ENCODE measurements at regions not wholly inside any gene's neighbourhood (a gene's known extent, or its start where the extent isn't known, plus 50 kb on each side); places are given as distances from the start of the nearest gene placed in this dataset.

- no peak overlapping the region for H3K4me3 ChIP-seq (ENCODE audit: low read length)
- no peak for DNase-seq (ENCODE audit: low read depth)
- no peak for TF ChIP-seq CTCF (IDR thresholded peaks at IDR 0.05; ENCODE audit: insufficient read depth, low read depth, low read length, missing control alignments)
These were observed 183.7 kb upstream of the STXBP6 start for GRCh38 chr14:25233613-25234012.

- TF ChIP-seq CTCF (IDR thresholded peaks at IDR 0.05; ENCODE audit: insufficient read depth, low read depth, low read length, missing control alignments), result no peak
- no peak for DNase-seq (ENCODE audit: low read depth)
- H3K4me3 ChIP-seq (ENCODE audit: low read length), result no peak overlapping the region
These were observed 181.1 kb upstream of the STXBP6 start for GRCh38 chr14:25231004-25231403.

- TF ChIP-seq CTCF (IDR thresholded peaks at IDR 0.05; ENCODE audit: insufficient read depth, low read depth, low read length, missing control alignments), result no peak
- no peak overlapping the region for H3K4me3 ChIP-seq (ENCODE audit: low read length)
- no peak for DNase-seq (ENCODE audit: low read depth)
These were observed 176.3 kb upstream of the STXBP6 start for GRCh38 chr14:25226214-25226613.

- no peak for DNase-seq (ENCODE audit: low read depth)
- H3K4me3 ChIP-seq (ENCODE audit: low read length), result no peak overlapping the region
- no peak for TF ChIP-seq CTCF (IDR thresholded peaks at IDR 0.05; ENCODE audit: insufficient read depth, low read depth, low read length, missing control alignments)
These were observed 172.3 kb upstream of the STXBP6 start for GRCh38 chr14:25222256-25222655.

GRCh38 chr14:25220514-25220913 lies 170.6 kb upstream of the STXBP6 start:
- DNase-seq (ENCODE audit: low read depth), result no peak
- no peak for TF ChIP-seq CTCF (IDR thresholded peaks at IDR 0.05; ENCODE audit: insufficient read depth, low read depth, low read length, missing control alignments)
- H3K4me3 ChIP-seq (ENCODE audit: low read length), result no peak overlapping the region

GRCh38 chr14:25215607-25216006 lies 165.7 kb upstream of the STXBP6 start:
- peak; percentile 50 for DNase-seq (ENCODE audit: low read depth)
- no peak for TF ChIP-seq CTCF (IDR thresholded peaks at IDR 0.05; ENCODE audit: insufficient read depth, low read depth, low read length, missing control alignments)
- H3K4me3 ChIP-seq (ENCODE audit: low read length), result no peak overlapping the region

GRCh38 chr14:25197885-25198284 lies 147.9 kb upstream of the STXBP6 start:
- TF ChIP-seq CTCF (IDR thresholded peaks at IDR 0.05; ENCODE audit: insufficient read depth, low read depth, low read length, missing control alignments), result no peak
- H3K4me3 ChIP-seq (ENCODE audit: low read length), result no peak overlapping the region
- DNase-seq (ENCODE audit: low read depth), result no peak

All from epithelial cell of esophagus (primary cell).